Calu3 (cell line): ENCODE measurements at regions not wholly inside any gene's neighbourhood (a gene's known extent, or its start where the extent isn't known, plus 50 kb on each side); places are given as distances from the start of the nearest gene placed in this dataset.

Source experiments
- BruUV-seq: library from RNA; stranded (reverse); fragments of 400-500 nt; replicated peaks from 2 replicates; lab custom pipeline; 2021; lab: Mats Ljungman, UMichigan
- CTCF ChIA-PET: fragments of 300-600 bp; sonication (Branson Sonifier 250); formaldehyde crosslinking; loops from one replicate; lab custom pipeline; 2022; ENCODE audit warnings: antibody characterized with exemption; lab: Charles Lee
- DNase-seq: peaks from one replicate; pipeline ENCODE4 v3.0.0; 2022
- H3K27ac Mint-ChIP-seq: one replicate; pipeline ENCODE4 v1.8.0; 2022; ENCODE audit warnings: mixed read lengths; ENCODE audit not compliant: unreplicated experiment
- H3K27me3 Mint-ChIP-seq: one replicate; pipeline ENCODE4 v1.8.0; 2022; ENCODE audit warnings: mixed read lengths; ENCODE audit not compliant: unreplicated experiment
- H3K36me3 Mint-ChIP-seq: one replicate; pipeline ENCODE4 v1.8.0; 2022; ENCODE audit warnings: mild to moderate bottlenecking, moderate library complexity, mixed read lengths; ENCODE audit not compliant: insufficient read depth, unreplicated experiment
- H3K4me1 Mint-ChIP-seq: one replicate; pipeline ENCODE4 v1.8.0; 2022; ENCODE audit warnings: mild to moderate bottlenecking, low read depth, mixed read lengths; ENCODE audit not compliant: unreplicated experiment
- H3K4me3 Mint-ChIP-seq: one replicate; pipeline ENCODE4 v1.8.0; 2022; ENCODE audit warnings: mild to moderate bottlenecking, low read depth, moderate library complexity, mixed read lengths; ENCODE audit not compliant: unreplicated experiment
- H3K9me3 Mint-ChIP-seq: one replicate; pipeline ENCODE4 v1.8.0; 2022; ENCODE audit warnings: low read depth, mixed read lengths; ENCODE audit not compliant: unreplicated experiment
- intact Hi-C: fragments of 100-400 bp; cut with micrococcal nuclease; formaldehyde crosslinking; loops from one replicate; pipeline ENCODE4 v1.10.0; 2022; ENCODE audit not compliant: unreplicated experiment
- TF ChIP-seq, protein P1 (sequence below): fragments of 200-600 bp; IDR thresholded peaks from one replicate; pipeline ENCODE4 v1.8.0; 2022; ENCODE audit warnings: antibody characterized with exemption; ENCODE audit not compliant: unreplicated experiment

DNA sequence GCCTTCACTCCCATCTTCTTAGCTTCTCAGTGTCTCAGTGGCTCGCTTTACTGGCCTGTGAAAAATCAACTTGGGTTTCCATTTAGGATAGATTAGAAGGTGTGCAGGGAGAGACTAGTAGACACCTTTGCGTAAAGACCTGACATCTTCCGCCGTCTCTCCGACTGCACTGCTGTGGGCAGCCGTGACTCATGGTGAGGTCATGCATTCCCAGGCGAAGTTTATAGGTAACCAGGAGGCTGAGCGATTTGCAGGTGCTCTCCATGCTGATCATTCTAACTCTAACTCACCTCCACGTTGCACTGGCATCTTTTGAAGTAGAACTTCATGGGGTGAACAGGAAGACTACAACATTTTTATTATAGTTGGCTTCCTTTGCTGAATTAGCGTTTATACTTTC is 68.0 kb upstream of the ZNF438 start:
- peak; percentile 91 for DNase-seq
- peaks cover 26% of the 10 kb centered on the region for H3K4me1 Mint-ChIP-seq
- H3K4me3 Mint-ChIP-seq: peak overlapping the region; percentile 73
- CTCF ChIA-PET: interaction anchor here (0.6 to 2.8 kb wide), 4 partner anchors 68 to 537 kb away, joined by 3 to 14 read pairs (median 4); partner anchors contain the start of gene ZNF438
- intact Hi-C loops: loop anchor here (1.0 to 5.0 kb wide), 3 partner anchors 35 to 218 kb away; partner anchors contain the start of genes ZEB1 and ZNF438
- TF ChIP-seq, protein P1, sequence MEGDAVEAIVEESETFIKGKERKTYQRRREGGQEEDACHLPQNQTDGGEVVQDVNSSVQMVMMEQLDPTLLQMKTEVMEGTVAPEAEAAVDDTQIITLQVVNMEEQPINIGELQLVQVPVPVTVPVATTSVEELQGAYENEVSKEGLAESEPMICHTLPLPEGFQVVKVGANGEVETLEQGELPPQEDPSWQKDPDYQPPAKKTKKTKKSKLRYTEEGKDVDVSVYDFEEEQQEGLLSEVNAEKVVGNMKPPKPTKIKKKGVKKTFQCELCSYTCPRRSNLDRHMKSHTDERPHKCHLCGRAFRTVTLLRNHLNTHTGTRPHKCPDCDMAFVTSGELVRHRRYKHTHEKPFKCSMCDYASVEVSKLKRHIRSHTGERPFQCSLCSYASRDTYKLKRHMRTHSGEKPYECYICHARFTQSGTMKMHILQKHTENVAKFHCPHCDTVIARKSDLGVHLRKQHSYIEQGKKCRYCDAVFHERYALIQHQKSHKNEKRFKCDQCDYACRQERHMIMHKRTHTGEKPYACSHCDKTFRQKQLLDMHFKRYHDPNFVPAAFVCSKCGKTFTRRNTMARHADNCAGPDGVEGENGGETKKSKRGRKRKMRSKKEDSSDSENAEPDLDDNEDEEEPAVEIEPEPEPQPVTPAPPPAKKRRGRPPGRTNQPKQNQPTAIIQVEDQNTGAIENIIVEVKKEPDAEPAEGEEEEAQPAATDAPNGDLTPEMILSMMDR: no peak
- H3K36me3 Mint-ChIP-seq: peaks cover 15% of the 10 kb centered on the region
- H3K9me3 Mint-ChIP-seq: no peaks in the 10 kb centered on the region
- no peaks in the 10 kb centered on the region for H3K27me3 Mint-ChIP-seq
- no TSS peak for BruUV-seq
- H3K27ac Mint-ChIP-seq: peak overlapping the region; percentile 100

DNA sequence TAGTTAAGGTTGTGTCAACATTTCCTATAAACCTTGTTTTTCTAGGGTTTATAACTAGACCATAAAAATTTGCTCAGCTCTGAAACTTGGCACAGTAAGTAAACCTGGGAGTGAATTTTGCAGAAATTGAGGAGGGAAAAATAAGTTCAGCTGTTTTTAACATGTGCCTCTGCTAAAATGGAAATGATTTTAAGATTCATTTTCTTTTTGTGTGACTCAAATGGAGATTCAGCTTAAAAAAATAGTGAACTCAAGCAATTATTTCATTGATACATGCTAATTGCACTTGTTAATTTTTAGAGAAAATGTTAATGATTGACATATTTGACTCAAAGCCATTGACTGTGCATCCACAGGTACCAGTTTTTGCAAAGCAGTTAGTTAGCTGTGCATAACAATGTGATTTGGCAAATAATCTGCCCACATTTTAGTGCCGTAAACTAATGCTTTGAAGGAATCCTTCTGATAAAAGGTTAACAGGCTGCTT is 68.5 kb upstream of the ZNF438 start:
- H3K9me3 Mint-ChIP-seq: no peaks in the 10 kb centered on the region
- peaks cover 15% of the 10 kb centered on the region for H3K36me3 Mint-ChIP-seq
- peaks cover 26% of the 10 kb centered on the region for H3K4me1 Mint-ChIP-seq
- intact Hi-C loops: loop anchor here (5.0 kb wide), 1 partner anchor 68 kb away; the partner anchor contains the start of gene ZNF438
- CTCF ChIA-PET: interaction anchor here (0.6 to 2.8 kb wide), 5 partner anchors 18 to 536 kb away, joined by 3 to 14 read pairs (median 3); partner anchors contain the start of gene ZNF438
- TSS peak; percentile 98 for BruUV-seq
- TF ChIP-seq, protein P1: no peak
- H3K27ac Mint-ChIP-seq: peak overlapping the region; percentile 100
- DNase-seq: no peak
- H3K4me3 Mint-ChIP-seq: peak overlapping the region; percentile 73
- H3K27me3 Mint-ChIP-seq: no peaks in the 10 kb centered on the region

DNA sequence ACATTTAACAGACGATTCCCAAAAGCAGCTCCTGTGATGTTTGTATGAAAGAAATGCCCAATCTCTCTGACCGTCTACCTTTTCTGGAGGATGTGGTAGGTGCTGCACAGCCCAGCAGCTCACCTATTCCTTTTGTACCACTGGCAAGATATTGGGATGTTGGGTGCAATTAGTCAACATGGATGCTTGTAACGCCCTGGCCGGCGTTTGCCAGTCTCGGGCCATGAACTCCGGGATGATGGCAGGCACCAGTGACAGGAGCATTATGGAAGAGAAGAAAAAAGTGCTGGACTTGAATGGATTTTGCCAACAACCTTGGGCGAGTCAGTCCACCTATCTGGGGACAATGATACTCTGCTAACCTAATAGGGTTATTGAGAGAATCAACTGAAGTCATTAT is 69.0 kb upstream of the ZNF438 start:
- Mint-ChIP-seq H3K4me1 (peaks cover 26% of the 10 kb centered on the region), H3K27me3 (no peaks in the 10 kb centered on the region), H3K9me3 (no peaks in the 10 kb centered on the region), H3K4me3 (peak overlapping the region; percentile 41), H3K27ac (peak overlapping the region; percentile 100), H3K36me3 (peaks cover 15% of the 10 kb centered on the region)
- no TSS peak for BruUV-seq
- TF ChIP-seq, protein P1: no peak
- CTCF ChIA-PET: interaction anchor here (0.6 to 2.8 kb wide), 5 partner anchors 16 to 316 kb away, joined by 3 to 14 read pairs (median 3); partner anchors contain the start of gene ZNF438
- no peak for DNase-seq
- intact Hi-C loops: loop anchor here (5.0 kb wide), 1 partner anchor 68 kb away; the partner anchor contains the start of gene ZNF438

DNA sequence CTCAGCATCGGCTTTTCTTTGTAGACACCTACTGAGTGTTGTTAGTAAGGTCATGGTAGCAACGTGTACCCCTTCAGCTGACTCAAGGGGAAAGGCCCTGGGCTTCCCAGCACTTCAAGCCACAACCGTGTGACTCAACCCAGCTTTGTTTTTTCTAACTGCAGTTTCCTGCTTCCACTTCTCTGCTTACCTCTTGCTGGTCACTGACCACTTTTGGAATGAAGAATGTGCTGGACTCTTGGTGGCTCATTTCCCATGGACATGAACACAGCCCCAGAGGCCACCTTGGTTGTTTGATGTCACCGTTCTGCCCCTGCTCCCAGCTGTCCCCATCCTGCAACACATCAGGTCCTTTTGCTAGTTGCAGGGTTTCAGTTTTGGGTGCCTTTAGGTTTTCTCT is 69.5 kb upstream of the ZNF438 start:
- peak overlapping the region; percentile 100 for H3K27ac Mint-ChIP-seq
- H3K4me3 Mint-ChIP-seq: peak overlapping the region; percentile 41
- CTCF ChIA-PET: interaction anchor here (0.6 to 2.8 kb wide), 6 partner anchors 16 to 317 kb away, joined by 3 to 14 read pairs (median 4); partner anchors contain the start of gene ZNF438
- TF ChIP-seq, protein P1: no peak
- no peaks in the 10 kb centered on the region for H3K9me3 Mint-ChIP-seq
- no peaks in the 10 kb centered on the region for H3K27me3 Mint-ChIP-seq
- peaks cover 15% of the 10 kb centered on the region for H3K36me3 Mint-ChIP-seq
- intact Hi-C loops: loop anchor here (5.0 kb wide), 1 partner anchor 69 kb away; the partner anchor contains the start of gene ZNF438
- peaks cover 26% of the 10 kb centered on the region for H3K4me1 Mint-ChIP-seq
- peak; percentile 73 for DNase-seq
- BruUV-seq: no TSS peak
